ENCODE measurements at regions not wholly inside any gene's neighbourhood (a gene's known extent, or its start where the extent isn't known, plus 50 kb on each side); places are given as distances from the start of the nearest gene placed in this dataset.

GRCh38 chr16:8358937-8359336 is 231.4 kb downstream of the TMEM114 start:
- H3K36me3 ChIP-seq: no peaks in the 10 kb centered on the region
- no peak overlapping the region for H3K27ac ChIP-seq
- H3K4me3 ChIP-seq: no peak overlapping the region
- no peak for TF ChIP-seq CTCF (IDR thresholded peaks at IDR 0.05; ENCODE audit: low read depth, low read length)
- no peak for DNase-seq (ENCODE audit: low read depth in 1 of 2, low spot score in 1 of 2)
- H3K4me1 ChIP-seq (ENCODE audit: low read depth): no peaks in the 10 kb centered on the region
- no peaks in the 10 kb centered on the region for H3K27me3 ChIP-seq
- no peaks in the 10 kb centered on the region for H3K9me3 ChIP-seq (ENCODE audit: low read depth)

GRCh38 chr16:8355675-8356074 is 234.6 kb downstream of the TMEM114 start:
- Histone ChIP-seq H3K9me3 (ENCODE audit: low read depth) (no peaks in the 10 kb centered on the region), H3K4me3 (no peak overlapping the region), H3K4me1 (ENCODE audit: low read depth) (no peaks in the 10 kb centered on the region), H3K36me3 (no peaks in the 10 kb centered on the region), H3K27ac (no peak overlapping the region), H3K27me3 (no peaks in the 10 kb centered on the region)
- TF ChIP-seq CTCF (IDR thresholded peaks at IDR 0.05; ENCODE audit: low read depth, low read length): no peak
- DNase-seq (ENCODE audit: low read depth in 1 of 2, low spot score in 1 of 2): peak in 1 of 2 donors; percentile 34

DNA sequence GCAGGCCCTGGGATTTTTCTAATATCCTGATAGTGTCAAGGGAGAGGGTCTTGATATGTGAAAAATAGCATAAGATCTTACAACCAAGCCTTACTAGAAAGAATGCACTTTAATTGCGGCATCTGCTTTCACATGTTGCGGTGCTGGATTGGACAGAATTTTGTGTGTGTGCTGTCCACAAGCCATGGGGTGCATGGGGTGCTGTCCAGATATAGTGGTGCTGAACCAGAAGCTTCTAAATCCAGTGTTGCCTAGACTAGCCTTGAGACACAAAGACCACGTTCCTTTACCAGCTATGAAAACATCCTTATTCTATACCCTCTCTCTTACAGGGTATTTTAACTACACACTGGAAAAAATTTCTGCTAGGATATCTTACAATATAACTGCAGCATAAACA is 244.0 kb downstream of the TMEM114 start:
- Histone ChIP-seq H3K4me3 (no peak overlapping the region), H3K9me3 (ENCODE audit: low read depth) (no peaks in the 10 kb centered on the region), H3K27me3 (no peaks in the 10 kb centered on the region), H3K27ac (no peak overlapping the region), H3K4me1 (ENCODE audit: low read depth) (no peaks in the 10 kb centered on the region), H3K36me3 (no peaks in the 10 kb centered on the region)
- DNase-seq (ENCODE audit: low read depth in 1 of 2, low spot score in 1 of 2): peak in 1 of 2 donors; percentile 82
- no peak for TF ChIP-seq CTCF (IDR thresholded peaks at IDR 0.05; ENCODE audit: low read depth, low read length)

DNA sequence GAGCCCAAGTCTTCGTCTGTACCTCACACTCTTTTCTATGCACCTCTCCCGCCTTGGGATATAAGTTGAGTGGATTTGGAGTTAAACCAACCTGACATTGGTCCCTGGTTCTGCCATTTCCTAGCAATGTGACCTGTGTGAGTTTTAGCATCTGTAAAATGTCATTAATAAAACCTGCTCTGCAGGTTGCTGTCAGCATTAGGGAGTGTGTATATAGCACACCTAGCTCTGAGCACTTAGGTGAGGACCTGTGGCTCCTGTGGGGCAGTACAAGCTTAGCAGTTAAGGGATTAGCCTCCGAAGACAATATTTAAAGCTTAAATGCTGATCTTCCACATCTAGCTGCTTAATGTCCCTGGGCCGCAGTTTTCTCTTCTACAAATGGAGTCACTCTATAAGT is 248.0 kb downstream of the TMEM114 start:
- Histone ChIP-seq H3K9me3 (ENCODE audit: low read depth) (no peaks in the 10 kb centered on the region), H3K27me3 (no peaks in the 10 kb centered on the region), H3K27ac (no peak overlapping the region), H3K36me3 (no peaks in the 10 kb centered on the region), H3K4me1 (ENCODE audit: low read depth) (no peaks in the 10 kb centered on the region), H3K4me3 (no peak overlapping the region)
- TF ChIP-seq CTCF (IDR thresholded peaks at IDR 0.05; ENCODE audit: low read depth, low read length): no peak
- no peak for DNase-seq (ENCODE audit: low read depth in 1 of 2, low spot score in 1 of 2)

DNA sequence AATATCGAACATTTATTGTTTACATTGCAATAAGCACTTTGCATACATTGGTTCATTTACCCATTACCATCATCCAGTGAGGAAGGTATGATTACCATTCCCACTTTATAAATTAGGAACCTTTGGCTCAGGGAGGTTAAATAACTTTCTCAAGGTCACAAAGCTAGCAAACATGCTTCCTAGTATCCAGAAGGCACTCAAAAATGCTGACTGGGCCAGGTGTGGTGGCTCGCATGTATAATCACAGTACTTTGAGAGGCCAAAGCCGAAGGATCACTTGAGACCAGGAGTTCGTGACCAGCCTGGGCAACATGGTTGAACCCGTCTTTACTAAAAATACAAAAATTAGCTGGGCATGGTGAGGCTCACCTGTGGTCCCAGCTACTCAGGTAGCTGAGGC is 259.6 kb downstream of the TMEM114 start:
- H3K27ac ChIP-seq: no peak overlapping the region
- DNase-seq (ENCODE audit: low read depth in 1 of 2, low spot score in 1 of 2): no peak
- H3K9me3 ChIP-seq (ENCODE audit: low read depth): no peaks in the 10 kb centered on the region
- no peak overlapping the region for H3K4me3 ChIP-seq
- no peak for TF ChIP-seq CTCF (IDR thresholded peaks at IDR 0.05; ENCODE audit: low read depth, low read length)
- no peaks in the 10 kb centered on the region for H3K4me1 ChIP-seq (ENCODE audit: low read depth)
- no peaks in the 10 kb centered on the region for H3K36me3 ChIP-seq
- H3K27me3 ChIP-seq: no peaks in the 10 kb centered on the region

DNA sequence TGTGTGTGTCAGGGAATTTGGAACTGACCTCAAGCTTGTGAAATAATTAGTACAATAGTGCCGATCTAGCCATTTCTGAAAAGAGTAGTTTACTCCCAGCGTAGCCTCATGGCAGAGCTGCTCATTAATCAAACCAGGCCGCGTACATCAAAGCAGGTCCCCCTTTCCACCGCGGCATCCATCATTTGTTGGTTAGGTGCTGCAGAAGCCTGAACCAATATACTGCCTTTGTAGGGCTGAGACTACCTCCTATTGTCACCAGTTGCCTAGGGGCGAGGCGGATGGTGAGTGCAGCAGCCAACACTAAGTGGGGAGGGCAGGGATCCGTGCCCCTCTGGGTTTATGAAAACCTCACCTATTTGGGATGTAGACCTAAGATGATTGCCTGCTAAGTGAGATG is 264.1 kb downstream of the TMEM114 start:
- H3K36me3 ChIP-seq: no peaks in the 10 kb centered on the region
- no peaks in the 10 kb centered on the region for H3K9me3 ChIP-seq (ENCODE audit: low read depth)
- H3K4me3 ChIP-seq: no peak overlapping the region
- no peak for DNase-seq (ENCODE audit: low read depth in 1 of 2, low spot score in 1 of 2)
- no peaks in the 10 kb centered on the region for H3K27me3 ChIP-seq
- H3K4me1 ChIP-seq (ENCODE audit: low read depth): no peaks in the 10 kb centered on the region
- TF ChIP-seq CTCF (IDR thresholded peaks at IDR 0.05; ENCODE audit: low read depth, low read length): no peak
- H3K27ac ChIP-seq: no peak overlapping the region
